HG03558 (cell line): ENCODE measurements at regions not wholly inside any gene's neighbourhood (a gene's known extent, or its start where the extent isn't known, plus 50 kb on each side); places are given as distances from the start of the nearest gene placed in this dataset.
A peak's percentile ranks its signal among the peaks of the same experiment; 100 is the strongest.
"Not testable (repeated sequence)": the region's sequence is repeated elsewhere in the genome, so short reads cannot be mapped to it uniquely, and the experiment has no call there.

Experiments used
- ATAC-seq: cut with Tn5 transposase; IDR thresholded peaks from one replicate; pipeline ENCODE4 v1.9.1; 2021; ENCODE audit warnings: moderate number of reproducible peaks; ENCODE audit not compliant: unreplicated experiment; ENCODE audit errors: extremely low read depth

DNA sequence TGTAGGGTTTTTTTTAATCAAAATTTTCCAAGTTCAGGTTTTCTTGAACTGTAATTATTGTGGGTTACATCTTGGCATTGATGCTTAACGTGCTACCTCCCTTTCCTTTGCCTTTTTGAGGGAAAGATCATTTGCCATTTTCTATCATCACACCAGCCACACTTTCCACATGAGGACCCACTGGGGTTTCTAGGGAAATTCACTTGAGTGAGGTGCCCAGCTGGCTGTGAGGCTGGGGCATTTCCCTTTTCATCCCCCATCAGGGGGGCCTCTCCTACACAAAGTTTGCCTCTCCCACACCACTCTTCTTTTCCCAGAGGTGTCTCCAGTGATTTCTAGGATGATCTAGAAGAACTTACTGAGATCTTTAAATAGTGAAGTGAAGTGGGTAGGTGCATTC is 335.7 kb downstream of the BMP4 start:
- no peak for ATAC-seq

DNA sequence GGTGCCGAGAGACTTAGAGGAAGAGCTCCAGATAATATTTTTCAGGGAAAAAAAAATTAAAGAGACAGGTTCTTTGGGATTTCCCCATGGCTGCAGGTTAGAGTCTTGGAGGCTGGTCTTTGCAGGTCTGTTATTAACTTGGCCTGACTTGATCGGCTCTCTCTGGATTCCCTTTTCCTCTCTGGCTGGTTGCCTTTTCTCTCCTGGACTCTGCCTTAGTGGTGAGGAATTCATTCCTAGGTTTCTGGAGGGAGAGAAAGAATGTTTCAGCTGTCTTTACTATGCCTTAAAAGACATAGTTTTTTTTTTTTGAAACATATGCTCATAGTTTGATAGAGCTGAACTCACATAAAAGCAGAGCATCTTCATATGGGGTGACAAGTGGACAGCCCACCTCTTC is 336.3 kb downstream of the BMP4 start:
- ATAC-seq: no peak

DNA sequence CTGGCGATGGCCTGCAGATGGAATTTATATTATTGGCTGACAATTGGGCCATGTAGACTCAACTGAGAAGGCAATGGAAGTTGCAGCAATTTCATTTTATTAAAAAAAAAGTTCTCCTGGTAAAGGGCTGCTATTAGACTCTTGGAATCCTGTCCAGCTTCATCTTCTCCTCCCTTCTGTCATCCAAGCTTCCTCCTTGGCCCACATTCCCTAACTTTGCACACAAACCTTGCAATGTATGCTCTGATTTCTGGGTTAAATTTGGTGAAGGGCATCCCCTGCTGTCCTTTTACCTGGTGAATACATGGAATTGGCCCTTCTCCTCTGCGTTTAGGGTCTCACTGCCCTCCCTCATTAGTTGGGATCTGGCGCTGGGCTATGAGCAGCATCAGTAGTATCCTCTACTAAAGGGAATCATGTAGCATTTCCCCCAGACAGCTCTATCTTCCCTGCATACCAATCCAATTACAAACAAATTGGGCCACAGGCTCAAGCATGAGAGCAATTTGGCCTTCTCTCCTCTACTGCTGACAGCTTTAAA is 336.9 kb downstream of the BMP4 start:
- ATAC-seq: no peak

DNA sequence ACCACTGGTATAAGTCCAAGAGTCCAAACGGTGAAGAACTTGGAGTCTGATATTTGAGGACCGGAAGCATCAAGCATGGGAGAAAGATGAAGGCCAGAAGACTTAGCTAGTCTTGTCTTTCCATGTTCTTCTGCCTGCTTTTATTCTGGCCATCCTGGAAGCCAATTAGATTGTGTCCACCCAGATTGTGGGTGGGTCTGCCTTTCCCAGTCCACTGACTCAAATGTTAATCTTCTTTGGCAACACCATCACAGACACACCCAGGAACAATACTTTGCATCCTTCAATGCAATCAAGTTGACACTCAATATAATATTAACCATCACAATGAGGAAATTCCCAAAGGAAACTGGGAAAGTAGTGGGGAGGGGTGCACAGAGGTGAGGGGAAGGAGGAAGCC is 340.1 kb downstream of the BMP4 start:
- ATAC-seq: not testable (repeated sequence)

DNA sequence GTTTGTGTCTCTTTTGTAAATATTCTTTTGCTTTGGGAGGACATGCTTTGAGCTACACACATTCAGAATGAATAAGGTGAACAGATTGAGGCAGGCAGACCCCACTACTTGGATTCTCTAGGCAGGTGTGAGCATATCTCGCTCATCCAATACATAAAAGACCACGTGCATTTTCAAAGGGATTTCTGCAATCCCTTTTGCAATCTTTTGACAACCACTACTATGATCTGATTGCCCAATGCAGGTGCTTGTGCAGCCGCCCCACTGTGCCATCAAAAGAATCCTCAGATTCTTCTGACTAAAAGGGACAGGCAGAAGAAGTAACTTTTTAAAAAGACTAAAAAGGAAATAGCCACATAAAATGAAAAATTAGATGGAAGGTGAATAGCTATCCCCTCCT is 341.4 kb downstream of the BMP4 start:
- no peak for ATAC-seq

DNA sequence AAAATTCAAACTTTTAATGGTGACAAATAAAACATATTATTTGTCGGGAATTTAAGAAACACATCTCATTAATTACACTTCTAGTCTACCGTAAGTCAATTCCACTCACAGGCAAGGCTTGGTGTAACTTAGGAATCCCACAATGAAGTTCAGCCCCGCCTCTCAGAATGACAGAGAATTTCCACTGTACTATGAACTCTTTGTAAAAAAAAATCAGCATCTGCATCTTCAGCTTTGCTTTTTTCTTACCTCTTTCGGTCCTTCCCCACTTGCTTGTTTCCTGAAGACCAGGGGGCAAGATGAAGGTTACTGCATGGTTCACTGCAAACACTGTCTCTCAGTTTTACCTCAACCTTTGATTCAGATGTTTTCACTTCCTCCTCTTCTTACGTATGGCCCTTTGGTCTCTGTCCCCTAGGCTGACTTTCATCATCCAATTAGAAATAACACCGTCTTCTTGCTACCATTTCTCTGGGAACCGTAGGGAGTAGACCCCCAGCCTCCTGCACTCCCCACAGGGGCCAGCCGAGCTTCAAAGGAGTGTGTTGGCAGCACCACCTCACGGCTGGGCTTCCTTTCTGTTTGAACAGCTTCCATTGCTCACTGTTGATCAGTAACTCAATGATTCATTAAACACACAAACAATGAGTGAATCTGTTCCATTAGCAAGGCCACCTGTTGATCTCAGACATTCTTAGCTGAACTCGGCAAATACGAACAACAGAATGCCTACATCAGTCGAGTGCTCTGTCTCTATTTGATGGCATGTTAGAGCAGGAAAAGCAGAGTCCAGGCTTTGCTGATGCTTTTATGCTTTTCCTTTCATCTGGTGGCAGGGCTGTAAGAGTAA is 343.0 kb downstream of the BMP4 start:
- ATAC-seq: peak; percentile 93

DNA sequence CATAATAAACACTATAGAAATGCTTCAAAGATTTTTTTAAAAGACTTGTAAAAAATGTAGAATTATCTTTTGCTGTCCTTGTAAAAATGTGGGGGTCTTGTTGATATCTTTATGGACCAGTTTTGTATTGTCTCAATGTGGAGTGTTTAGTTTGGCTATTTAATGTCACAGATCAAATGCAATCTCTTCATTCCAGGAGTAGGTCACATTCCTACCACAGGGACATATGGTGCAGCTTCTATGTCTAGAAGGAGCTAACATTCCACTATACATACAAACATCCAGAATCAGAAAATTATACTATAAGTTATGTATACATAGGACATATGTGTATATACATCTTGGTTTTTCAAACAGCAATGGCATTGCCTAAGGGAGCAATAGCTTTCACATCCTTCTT is 345.7 kb downstream of the BMP4 start:
- no peak for ATAC-seq

DNA sequence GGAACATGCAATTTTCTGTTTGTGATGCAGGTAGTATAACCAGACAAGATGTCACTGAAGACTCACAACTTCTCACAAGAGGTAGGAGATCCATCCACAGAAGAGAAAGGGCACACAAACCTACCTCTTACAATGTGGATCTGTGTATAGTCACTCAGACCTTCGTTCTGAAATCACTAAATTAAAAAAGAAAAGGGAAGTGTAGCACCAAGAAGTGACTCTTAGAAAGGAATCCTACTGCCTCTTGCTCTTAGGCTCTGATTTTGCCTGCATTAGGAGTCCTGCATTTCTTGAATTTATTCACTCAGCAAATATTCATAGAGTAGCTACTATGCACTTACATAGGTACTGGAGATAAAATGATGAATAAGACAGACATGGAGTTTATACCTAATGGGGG is 347.6 kb downstream of the BMP4 start:
- ATAC-seq: no peak

DNA sequence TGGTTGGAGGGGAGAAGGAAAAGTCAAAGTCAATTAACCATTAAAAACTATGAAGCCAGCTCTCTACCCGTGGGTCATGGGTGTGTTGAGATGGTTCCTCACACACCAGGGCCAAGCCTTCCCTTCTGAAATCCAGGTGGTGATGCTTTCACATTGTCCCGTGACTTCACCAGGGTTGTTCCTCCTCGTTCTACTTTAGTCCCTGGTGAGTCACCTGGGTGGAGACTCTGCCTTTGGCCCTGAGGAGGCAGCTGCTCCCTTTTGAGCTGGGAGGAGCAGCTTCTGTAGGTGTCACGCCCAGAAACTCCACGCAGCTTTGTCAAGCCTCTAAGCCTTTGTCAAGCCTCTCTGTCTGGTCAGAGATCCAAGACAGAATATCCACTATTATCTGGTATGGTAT is 348.3 kb downstream of the BMP4 start:
- no peak for ATAC-seq

DNA sequence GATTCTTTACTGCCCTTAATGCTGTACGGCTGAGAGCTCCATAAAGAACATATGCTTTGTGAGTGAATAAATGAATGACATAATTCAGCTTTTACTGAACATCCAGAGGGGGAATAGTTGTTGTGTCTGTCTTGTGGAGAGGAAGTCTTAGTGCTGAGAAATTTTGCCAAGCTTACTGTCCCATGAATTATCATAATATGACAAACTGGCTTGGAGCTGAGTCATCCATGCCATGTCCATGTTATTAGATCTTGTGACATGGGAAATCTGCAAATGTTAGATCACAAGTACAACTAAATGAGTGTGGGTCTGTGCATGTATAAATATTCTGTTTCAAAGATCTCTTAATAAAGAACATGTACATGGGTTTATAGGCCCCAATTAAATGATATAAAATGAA is 350.4 kb downstream of the BMP4 start:
- no peak for ATAC-seq

DNA sequence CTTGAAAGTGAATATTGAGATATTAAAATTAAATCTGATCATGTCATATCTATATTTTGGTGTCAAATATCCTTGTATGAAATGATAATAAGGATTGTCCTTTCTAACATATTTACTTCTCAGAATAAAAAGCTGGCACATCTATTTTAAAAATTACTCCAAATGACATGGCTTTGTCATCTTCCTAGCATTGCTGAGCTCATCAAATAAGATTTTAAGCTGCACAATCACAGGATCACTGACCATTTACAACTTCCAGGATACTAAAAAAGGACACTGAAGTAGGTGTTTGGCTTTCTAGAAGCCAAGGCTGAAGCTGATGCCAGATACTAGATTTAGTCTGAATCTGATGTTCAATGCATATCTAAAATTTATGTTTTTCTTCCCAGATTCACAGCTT is 351.1 kb downstream of the BMP4 start:
- ATAC-seq: no peak

DNA sequence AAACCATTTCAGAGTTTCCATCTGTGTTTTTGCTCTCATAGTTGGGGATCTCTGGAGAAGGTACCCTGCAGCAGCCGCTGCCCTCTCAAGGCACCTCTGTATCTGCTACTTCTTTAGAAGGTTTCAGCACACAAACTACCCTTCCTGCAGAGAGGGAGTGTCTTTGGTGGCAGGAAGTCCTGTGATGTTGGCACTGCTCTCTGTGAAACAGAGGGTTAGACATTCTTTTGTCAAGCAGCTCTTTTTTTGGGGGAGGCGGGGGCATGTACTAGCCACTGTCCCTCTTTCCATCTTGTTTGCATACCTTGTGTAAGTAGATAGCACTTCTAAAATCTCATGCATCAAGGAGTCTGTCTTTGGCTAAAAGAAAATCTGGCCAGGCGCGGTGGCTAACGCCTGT is 352.6 kb downstream of the BMP4 start:
- no peak for ATAC-seq

DNA sequence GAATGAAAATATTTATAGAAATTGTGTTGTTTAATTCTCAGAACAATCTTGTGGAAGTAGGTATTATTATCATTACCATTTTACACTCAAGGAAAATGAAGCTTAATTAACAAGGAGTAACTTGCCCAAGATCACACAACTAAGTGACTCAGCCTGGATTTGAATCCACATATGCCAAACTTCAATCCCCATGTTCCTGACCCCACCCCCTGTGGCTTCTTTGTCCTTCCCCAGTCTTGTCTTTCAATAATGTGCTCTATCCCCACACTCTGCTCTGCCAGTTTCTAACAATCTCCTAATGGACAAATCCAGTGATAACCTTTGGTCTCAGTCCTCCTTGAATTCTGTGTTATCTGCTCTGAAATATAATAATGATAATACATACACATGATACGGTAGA is 355.2 kb downstream of the BMP4 start:
- no peak for ATAC-seq

DNA sequence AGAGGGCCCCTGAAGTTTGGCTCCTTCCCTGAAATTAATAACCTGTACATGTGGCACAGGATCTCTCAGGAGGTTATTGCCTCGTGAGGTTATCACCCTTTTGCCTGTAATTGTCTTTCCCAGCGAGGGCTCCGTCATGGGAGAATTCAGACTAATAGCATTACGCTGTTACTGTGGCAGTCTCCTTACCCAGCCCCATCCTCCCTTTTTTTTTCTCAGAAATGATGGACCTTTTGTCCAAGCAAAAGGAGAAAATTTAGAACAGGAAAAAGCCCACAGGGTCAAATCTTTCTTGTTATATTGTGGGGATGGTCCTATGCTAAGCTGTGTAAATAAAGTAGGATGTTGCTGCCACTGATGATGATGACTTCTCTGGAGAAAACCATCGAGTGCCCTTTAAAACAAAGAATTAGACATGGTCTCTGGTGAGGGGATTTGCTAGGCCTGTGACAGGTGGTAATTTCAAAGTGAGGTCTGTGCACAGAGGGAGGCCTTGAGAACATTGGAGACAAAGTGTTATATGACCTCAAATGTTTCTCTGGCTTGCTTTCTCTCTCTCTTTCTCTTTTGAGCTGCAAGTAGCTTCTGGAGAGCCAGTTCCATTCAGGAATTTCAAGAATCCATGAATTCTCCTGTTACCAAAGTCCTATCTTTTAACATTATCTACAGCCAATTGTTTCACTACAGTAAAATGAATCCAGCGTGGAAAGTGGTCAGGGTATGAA is 357.2 kb downstream of the BMP4 start:
- ATAC-seq: no peak

DNA sequence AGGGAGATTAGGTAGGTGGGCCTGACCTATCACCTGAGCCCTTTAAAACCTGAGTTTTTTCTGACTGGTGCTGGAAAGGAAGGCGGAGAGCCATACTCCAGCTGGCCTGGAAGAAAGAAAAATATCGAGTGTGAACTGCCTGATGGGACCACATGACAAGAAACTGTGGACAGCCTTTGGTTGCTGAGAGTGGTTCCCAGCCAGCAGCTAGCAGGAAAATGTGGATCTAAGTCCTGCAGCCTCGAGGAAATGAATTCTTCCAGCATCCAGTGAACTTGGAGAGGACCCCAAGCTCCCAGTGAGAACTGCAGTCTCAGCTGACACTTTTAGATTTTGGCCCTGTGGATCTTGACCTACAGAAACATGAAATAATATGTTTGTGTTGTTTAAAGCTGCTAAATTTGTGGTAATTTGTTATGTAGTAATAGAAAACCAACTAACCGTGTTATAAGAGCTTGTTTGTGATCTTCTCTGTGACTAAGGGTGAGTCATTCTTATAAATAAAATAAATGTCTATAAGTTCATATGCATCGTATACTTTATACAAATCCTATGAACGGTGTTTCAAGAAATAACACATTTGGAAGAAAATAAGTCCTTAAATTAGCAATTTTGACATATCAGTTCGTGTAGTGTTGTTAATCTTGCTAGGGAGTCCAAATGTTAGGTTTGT is 359.6 kb downstream of the BMP4 start:
- ATAC-seq: no peak

DNA sequence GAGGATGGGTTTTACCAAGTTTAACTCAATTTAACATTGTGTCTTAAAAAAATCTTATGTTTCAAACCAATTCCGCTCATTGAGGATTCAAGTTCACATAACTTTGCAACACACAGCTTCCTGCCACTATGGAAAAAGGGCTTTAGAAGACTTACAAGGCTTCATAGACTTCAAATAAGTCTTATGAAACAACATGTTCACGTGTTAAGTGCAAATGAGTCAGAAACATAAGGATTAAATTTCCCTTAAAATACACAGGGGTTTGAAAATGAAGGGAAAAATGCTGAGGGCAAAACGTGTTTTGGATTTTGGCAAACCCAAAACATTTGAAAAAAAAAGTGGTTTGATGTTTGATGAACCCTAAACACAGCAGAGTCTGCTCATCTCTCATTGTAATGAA is 364.8 kb downstream of the BMP4 start:
- ATAC-seq: no peak

DNA sequence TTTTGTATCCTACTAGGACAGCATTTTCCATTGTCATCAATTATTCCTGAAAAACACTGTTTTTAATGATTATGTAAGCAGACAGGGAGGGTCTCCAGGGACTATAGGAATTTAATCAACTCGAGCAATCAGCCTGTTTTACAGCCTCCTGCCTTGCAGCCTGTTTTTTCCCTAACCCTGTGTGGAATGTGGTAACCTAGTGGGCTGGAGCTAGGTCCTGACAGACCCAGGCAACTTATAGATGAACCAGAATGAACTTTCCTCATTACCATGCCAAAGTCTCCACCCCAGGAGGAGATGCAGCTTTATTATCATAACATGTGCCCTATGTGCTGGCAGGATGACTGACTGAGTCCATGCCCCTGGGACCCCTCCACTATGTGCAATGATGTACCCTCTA is 375.1 kb downstream of the BMP4 start:
- no peak for ATAC-seq

DNA sequence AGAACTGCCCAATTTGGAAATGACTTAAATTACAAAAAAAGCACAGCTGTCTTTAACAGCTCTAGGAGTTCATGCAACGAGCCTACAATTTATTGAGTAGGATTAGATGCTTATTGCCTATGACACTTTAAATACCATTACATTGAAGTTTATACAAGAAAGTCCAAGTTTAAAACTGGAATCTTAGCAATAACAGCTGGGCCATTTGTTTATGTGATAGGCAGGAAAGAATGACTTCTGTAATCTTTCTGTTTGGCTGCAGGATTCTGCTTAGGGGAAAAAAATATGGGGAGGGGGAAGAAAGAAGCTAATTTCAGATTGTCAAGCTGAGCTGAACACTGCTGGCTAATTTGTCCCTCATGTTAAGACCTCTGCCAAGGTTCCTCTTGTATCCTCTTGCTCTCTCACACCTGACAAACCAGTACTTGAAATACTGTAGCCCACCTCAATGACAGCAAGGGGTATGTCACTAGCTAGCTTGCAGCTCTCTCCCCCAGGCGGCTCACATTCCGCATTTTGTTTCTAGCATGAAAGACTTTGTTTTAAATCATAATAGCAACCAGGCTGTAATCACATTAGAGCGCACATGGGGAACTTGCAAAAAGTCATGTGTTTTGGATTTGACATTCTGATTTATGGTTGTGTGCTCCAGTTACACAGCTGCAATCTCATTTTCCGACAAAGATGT is 384.8 kb downstream of the BMP4 start:
- ATAC-seq: no peak

DNA sequence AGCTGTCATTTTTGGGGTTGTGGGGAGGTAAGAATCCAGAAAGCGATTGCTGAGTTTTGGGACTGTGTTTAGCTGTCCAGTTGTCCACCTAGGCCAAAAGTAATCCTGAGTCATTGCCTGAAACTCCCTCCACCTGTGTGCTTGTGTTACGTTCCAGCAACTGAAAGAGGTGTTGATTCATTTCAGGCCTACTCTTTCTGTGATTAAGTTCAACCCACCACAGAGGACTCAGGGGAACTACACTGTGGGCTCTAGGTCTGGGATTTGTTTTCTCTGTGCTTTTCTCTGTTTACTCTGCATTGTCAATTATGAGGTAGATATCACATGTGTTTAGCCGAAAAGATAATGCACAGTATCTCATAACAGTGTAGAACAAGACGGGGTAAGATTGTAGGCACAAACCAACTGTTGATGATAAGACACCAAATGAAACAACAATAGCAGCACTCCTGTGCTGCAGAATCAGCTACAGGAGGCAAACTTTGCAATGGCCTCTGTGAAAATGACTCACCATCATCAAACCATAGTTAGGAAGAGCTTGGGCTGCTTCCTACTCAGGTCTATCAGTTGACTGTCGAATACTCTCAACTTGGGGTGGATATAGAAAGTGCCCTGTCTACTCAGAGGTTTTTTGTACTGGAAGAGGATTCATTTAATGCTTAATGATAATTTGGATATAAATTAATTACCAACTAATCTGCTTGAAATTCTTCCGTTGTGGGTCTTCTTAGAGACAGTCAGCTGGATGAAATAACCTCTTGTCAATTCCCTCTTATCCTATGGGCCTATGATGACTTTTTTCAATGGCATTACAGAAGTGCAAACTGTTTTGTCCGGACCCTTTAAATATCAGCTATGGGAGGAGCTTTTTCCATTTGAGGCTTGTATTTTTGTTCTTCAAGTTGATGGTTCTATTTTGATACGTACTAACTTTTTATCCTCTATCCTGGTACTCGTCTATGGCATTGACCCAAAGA is 385.9 kb downstream of the BMP4 start:
- ATAC-seq: peak; percentile 92
